ENCODE measurements at regions not wholly inside any gene's neighbourhood (a gene's known extent, or its start where the extent isn't known, plus 50 kb on each side); places are given as distances from the start of the nearest gene placed in this dataset.

DNA sequence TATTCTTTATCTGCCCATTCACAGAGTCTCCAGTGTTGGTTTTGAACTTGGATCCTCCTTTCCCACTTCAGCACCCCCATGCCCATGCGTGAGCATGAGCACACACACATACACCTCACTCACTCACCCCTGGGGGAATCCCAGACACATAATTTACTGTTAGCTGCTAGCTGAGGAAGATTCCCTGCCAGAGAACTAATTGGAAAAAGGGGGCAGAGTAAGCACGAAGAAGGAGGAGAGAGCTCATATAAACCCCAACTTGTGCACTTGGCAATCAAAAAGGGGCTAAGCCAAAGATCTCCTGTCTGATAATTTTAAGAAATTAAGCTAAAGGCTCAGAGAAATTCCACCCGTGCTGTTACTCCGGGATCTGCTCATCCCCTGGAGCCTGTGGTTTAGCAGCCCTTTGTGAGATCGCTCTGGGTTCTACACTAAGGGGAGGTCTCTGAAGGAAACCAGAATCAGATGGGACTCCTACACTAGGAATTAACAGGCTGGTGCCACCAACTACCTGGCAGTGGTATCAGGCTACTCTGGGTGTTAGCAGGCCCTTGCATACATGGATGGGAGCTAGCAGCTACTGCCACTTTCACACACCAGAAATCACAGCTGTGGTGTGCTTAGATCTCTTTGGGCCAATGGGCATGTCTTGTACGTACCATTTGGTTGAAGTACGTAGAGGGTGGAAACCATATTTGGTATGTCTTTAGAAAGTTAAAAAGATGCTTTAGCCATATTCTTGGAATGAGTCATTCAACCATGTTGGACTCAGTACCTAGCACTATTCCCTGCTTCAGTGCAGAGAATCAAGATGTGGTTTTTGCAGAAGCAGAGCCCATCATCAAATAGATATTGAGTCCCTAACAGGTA is 95.6 kb upstream of the SLC14A2 start:
- TF ChIP-seq, protein P1, sequence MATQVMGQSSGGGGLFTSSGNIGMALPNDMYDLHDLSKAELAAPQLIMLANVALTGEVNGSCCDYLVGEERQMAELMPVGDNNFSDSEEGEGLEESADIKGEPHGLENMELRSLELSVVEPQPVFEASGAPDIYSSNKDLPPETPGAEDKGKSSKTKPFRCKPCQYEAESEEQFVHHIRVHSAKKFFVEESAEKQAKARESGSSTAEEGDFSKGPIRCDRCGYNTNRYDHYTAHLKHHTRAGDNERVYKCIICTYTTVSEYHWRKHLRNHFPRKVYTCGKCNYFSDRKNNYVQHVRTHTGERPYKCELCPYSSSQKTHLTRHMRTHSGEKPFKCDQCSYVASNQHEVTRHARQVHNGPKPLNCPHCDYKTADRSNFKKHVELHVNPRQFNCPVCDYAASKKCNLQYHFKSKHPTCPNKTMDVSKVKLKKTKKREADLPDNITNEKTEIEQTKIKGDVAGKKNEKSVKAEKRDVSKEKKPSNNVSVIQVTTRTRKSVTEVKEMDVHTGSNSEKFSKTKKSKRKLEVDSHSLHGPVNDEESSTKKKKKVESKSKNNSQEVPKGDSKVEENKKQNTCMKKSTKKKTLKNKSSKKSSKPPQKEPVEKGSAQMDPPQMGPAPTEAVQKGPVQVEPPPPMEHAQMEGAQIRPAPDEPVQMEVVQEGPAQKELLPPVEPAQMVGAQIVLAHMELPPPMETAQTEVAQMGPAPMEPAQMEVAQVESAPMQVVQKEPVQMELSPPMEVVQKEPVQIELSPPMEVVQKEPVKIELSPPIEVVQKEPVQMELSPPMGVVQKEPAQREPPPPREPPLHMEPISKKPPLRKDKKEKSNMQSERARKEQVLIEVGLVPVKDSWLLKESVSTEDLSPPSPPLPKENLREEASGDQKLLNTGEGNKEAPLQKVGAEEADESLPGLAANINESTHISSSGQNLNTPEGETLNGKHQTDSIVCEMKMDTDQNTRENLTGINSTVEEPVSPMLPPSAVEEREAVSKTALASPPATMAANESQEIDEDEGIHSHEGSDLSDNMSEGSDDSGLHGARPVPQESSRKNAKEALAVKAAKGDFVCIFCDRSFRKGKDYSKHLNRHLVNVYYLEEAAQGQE (IDR thresholded peaks at IDR 0.05; ENCODE audit: low read depth): no peak
- TF ChIP-seq FOXM1 (IDR thresholded peaks at IDR 0.05; ENCODE audit: borderline replicate concordance, low read depth) (no peak), CREB1 (IDR thresholded peaks at IDR 0.05; ENCODE audit: low read depth) (no peak), TCF12 (IDR thresholded peaks at IDR 0.05; ENCODE audit: low read depth) (no peak), YY1 (IDR thresholded peaks at IDR 0.05; ENCODE audit: low read depth) (no peak)
